ENCODE measurements at regions not wholly inside any gene's neighbourhood (a gene's known extent, or its start where the extent isn't known, plus 50 kb on each side); places are given as distances from the start of the nearest gene placed in this dataset.

- DNase-seq: no peak
Observed at GRCh38 chr1:217193151-217193550, 437.7 kb downstream of the GPATCH2 start.

- no peak for DNase-seq
Observed at GRCh38 chr1:217191441-217191840, 439.4 kb downstream of the GPATCH2 start.

GRCh38 chr1:217190359-217190758 is 440.5 kb downstream of the GPATCH2 start:
- DNase-seq: no peak

- DNase-seq: no peak
Observed at GRCh38 chr1:217189362-217189761, 441.5 kb downstream of the GPATCH2 start.

- no peak for DNase-seq
Observed at GRCh38 chr1:217188280-217189237, 442.3 kb downstream of the GPATCH2 start.

GRCh38 chr1:217186664-217187063 is 444.2 kb downstream of the GPATCH2 start:
- no peak for DNase-seq

- no peak for DNase-seq
Observed at GRCh38 chr1:217184854-217185253, 446.0 kb downstream of the GPATCH2 start.

- no peak for DNase-seq
Observed at GRCh38 chr1:217182992-217183391, 447.9 kb downstream of the GPATCH2 start.

GRCh38 chr1:217181756-217182155 is 449.1 kb downstream of the GPATCH2 start:
- DNase-seq: no peak

GRCh38 chr1:217181176-217181746 is 449.6 kb downstream of the GPATCH2 start:
- no peak for DNase-seq

GRCh38 chr1:217180443-217180842 is 450.4 kb downstream of the GPATCH2 start:
- no peak for DNase-seq

GRCh38 chr1:217164403-217164802 is 441.2 kb upstream of the ESRRG start:
- DNase-seq: no peak

GRCh38 chr1:217153361-217153760 is 430.1 kb upstream of the ESRRG start:
- DNase-seq: no peak

GRCh38 chr1:217150366-217150765 is 427.1 kb upstream of the ESRRG start:
- DNase-seq: no peak

GRCh38 chr1:217149791-217150190 is 426.6 kb upstream of the ESRRG start:
- no peak for DNase-seq

- DNase-seq: no peak
Observed at GRCh38 chr1:217141711-217142110, 418.5 kb upstream of the ESRRG start.

- DNase-seq: no peak
Observed at GRCh38 chr1:217140041-217140901, 417.0 kb upstream of the ESRRG start.

GRCh38 chr1:217139513-217139912 is 416.3 kb upstream of the ESRRG start:
- DNase-seq: no peak

GRCh38 chr1:217138799-217139466 is 415.7 kb upstream of the ESRRG start:
- DNase-seq: no peak

GRCh38 chr1:217138173-217138765 is 415.0 kb upstream of the ESRRG start:
- no peak for DNase-seq

- DNase-seq: no peak
Observed at GRCh38 chr1:217137210-217137881, 414.1 kb upstream of the ESRRG start.

- DNase-seq: no peak
Observed at GRCh38 chr1:217136895-217137205, 413.6 kb upstream of the ESRRG start.
